Effector memory CD4-positive, alpha-beta T cell (primary cell): ENCODE measurements at regions not wholly inside any gene's neighbourhood (a gene's known extent, or its start where the extent isn't known, plus 50 kb on each side); places are given as distances from the start of the nearest gene placed in this dataset.

Experiments used
- DNase-seq, 3 donors: peaks; one replicate each; pipeline ENCODE4 v3.0.0-alpha.2; 2020
- H3K27ac ChIP-seq: 2 replicates; pipeline ENCODE4 v1.7.0; 2013; ENCODE audit warnings: mild to moderate bottlenecking, low read length, moderate library complexity; ENCODE audit not compliant: insufficient read depth, poor library complexity, severe bottlenecking
- H3K27me3 ChIP-seq: replicated peaks from 2 replicates; pipeline ENCODE4 v1.7.0; 2013; ENCODE audit warnings: mild to moderate bottlenecking, low read length; ENCODE audit not compliant: insufficient read depth, control insufficient read depth, poor library complexity, severe bottlenecking
- H3K36me3 ChIP-seq: 2 replicates; pipeline ENCODE4 v1.7.0; 2013; ENCODE audit warnings: mild to moderate bottlenecking, low read length, moderate library complexity; ENCODE audit not compliant: control insufficient read depth, insufficient read depth
- H3K4me1 ChIP-seq: 2 replicates; pipeline ENCODE4 v1.7.0; 2013; ENCODE audit warnings: low read length, mild to moderate bottlenecking; ENCODE audit not compliant: control insufficient read depth, insufficient read depth, poor library complexity, severe bottlenecking
- H3K4me3 ChIP-seq: 2 replicates; pipeline ENCODE4 v1.7.0; 2013; ENCODE audit warnings: low read length, low read depth, mild to moderate bottlenecking; ENCODE audit not compliant: insufficient read depth, poor library complexity, severe bottlenecking
- H3K9me3 ChIP-seq: 2 replicates; pipeline ENCODE4 v1.7.0; 2013; ENCODE audit warnings: mild to moderate bottlenecking, low read length, moderate library complexity; ENCODE audit not compliant: control insufficient read depth

- no peaks in the 10 kb centered on the region for H3K4me1 ChIP-seq
- H3K9me3 ChIP-seq, result no peaks in the 10 kb centered on the region
- H3K27ac ChIP-seq, result no peak overlapping the region
- DNase-seq, result no peak
- no peaks in the 10 kb centered on the region for H3K36me3 ChIP-seq
- no peak overlapping the region for H3K4me3 ChIP-seq
- H3K27me3 ChIP-seq, result no peaks in the 10 kb centered on the region
These were observed 228.9 kb downstream of the CTTN start for GRCh38 chr11:70627219-70627618.

DNA sequence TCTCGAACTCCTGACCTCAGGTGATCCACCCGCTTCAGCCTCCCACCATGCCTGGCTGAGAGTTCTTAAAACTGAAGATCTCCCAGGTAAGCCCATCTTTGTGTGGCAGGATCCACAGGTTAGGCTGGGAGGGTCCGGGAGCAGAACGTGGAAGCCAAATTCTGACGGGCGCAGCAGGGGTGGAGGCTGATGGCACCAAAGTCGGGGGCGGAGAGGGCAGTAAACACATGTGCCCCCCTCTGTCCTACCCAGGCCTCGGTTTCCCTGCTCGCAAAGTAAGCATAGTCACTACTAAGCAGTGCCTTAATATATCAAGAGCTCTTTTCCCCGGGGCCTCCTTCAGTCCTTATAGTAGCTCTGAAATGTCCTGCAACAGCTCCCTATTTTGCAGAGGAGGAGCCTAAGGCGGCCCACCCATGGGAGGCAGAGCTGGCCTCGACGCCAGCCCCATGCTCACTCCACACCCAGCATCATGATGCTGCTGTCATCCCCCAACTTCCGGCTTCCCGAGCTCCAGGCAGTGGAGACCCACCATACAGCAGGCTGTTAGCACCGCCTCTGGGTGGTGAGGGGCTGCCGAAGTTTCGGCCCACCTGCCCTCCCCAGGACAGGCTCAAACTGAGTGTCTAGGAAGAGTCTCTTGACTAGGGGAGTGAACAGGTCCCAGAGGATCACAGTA, 230.0 kb downstream of the CTTN start:
- Histone ChIP-seq H3K4me1 (no peaks in the 10 kb centered on the region), H3K9me3 (no peaks in the 10 kb centered on the region), H3K4me3 (no peak overlapping the region), H3K27me3 (no peaks in the 10 kb centered on the region), H3K27ac (no peak overlapping the region), H3K36me3 (no peaks in the 10 kb centered on the region)
- no peak for DNase-seq

- H3K4me3 ChIP-seq, result no peak overlapping the region
- H3K4me1 ChIP-seq, result no peaks in the 10 kb centered on the region
- H3K36me3 ChIP-seq, result no peaks in the 10 kb centered on the region
- H3K9me3 ChIP-seq, result no peaks in the 10 kb centered on the region
- H3K27ac ChIP-seq, result no peak overlapping the region
- DNase-seq, result no peak
- no peaks in the 10 kb centered on the region for H3K27me3 ChIP-seq
These were observed 230.8 kb downstream of the CTTN start for GRCh38 chr11:70628855-70629844.

- Histone ChIP-seq H3K4me1 (no peaks in the 10 kb centered on the region), H3K27ac (no peak overlapping the region)
- no peak for DNase-seq
These were observed 231.7 kb downstream of the CTTN start for GRCh38 chr11:70630068-70630467.

DNA sequence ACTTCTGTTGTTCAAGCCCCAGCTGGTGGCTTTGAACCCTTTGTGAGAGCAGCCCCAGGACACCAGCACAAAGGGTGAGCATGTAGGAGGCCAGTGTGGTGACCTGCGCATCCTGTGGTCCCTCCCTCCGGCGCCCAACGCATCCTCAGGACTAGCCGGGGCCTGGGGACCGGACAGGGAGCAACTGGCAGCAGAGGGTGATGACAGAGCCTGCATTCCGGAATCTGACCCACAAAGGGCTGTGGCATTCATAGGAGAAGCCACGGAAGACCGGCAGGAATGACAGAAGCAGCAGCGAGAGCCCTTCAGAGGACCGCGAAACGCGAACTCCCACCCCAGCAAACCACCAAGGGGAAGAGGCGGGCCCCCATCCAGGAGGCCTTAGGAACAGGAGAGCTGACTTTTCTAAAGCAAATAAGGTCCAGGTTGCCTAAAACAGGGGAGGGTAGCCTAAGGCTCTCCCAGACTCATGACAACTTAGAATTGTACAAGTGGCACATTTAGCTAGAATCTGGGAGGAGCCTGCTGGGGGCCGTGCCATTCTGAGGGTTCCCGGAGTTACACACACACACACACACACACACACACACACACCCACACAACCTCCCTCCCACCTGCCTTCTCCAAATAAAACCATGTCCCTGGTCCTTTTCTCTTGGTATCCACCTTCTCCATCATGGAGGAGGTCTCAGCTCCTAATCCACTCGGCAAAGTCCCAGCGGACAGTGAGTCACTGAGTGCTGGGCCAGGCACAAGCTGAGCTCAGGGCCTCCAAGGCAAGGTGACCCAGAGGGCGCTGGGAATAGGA, 232.7 kb downstream of the CTTN start:
- Histone ChIP-seq H3K27ac (no peak overlapping the region), H3K9me3 (no peaks in the 10 kb centered on the region), H3K4me3 (no peak overlapping the region), H3K27me3 (no peaks in the 10 kb centered on the region), H3K4me1 (no peaks in the 10 kb centered on the region), H3K36me3 (no peaks in the 10 kb centered on the region)
- DNase-seq, result no peak

More at GRCh38 chr11:70630068-70630467, 231.7 kb downstream of the CTTN start:
- no peaks in the 10 kb centered on the region for H3K9me3 ChIP-seq
- H3K27me3 ChIP-seq, result no peaks in the 10 kb centered on the region
- no peaks in the 10 kb centered on the region for H3K36me3 ChIP-seq
- H3K4me3 ChIP-seq, result no peak overlapping the region

GRCh38 chr11:70631624-70632047, 233.3 kb downstream of the CTTN start:
- no peak overlapping the region for H3K4me3 ChIP-seq
- no peaks in the 10 kb centered on the region for H3K9me3 ChIP-seq
- H3K36me3 ChIP-seq, result no peaks in the 10 kb centered on the region
- no peaks in the 10 kb centered on the region for H3K4me1 ChIP-seq
- DNase-seq, result no peak
- no peak overlapping the region for H3K27ac ChIP-seq
- no peaks in the 10 kb centered on the region for H3K27me3 ChIP-seq

DNA sequence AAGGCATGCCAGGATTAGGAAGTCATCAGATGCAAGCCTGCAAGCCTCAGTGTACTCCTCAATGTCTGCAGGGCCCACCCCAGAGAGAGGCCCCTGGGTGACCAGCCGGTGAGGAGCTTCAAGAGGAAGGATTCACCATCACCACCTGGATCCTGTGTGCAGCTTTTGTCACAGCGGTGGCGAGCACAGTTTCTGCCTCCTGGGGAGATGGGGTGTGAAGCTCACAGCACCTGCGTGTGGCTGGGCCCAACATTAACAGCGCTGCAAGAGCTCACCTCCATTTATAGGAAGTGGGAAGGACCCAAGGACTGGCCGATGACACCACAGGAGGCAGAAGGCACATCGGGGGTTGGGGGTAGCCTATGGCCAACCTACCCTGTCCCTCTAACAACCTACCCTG, 235.3 kb downstream of the CTTN start:
- no peak overlapping the region for H3K27ac ChIP-seq
- H3K4me3 ChIP-seq, result no peak overlapping the region
- no peak for DNase-seq
- no peaks in the 10 kb centered on the region for H3K9me3 ChIP-seq
- H3K27me3 ChIP-seq, result no peaks in the 10 kb centered on the region
- no peaks in the 10 kb centered on the region for H3K4me1 ChIP-seq
- H3K36me3 ChIP-seq, result no peaks in the 10 kb centered on the region

- no peak overlapping the region for H3K27ac ChIP-seq
- H3K36me3 ChIP-seq, result no peaks in the 10 kb centered on the region
- no peak overlapping the region for H3K4me3 ChIP-seq
- no peaks in the 10 kb centered on the region for H3K9me3 ChIP-seq
- no peak for DNase-seq
- no peaks in the 10 kb centered on the region for H3K4me1 ChIP-seq
- no peaks in the 10 kb centered on the region for H3K27me3 ChIP-seq
These were observed 238.3 kb downstream of the CTTN start for GRCh38 chr11:70636659-70637058.

DNA sequence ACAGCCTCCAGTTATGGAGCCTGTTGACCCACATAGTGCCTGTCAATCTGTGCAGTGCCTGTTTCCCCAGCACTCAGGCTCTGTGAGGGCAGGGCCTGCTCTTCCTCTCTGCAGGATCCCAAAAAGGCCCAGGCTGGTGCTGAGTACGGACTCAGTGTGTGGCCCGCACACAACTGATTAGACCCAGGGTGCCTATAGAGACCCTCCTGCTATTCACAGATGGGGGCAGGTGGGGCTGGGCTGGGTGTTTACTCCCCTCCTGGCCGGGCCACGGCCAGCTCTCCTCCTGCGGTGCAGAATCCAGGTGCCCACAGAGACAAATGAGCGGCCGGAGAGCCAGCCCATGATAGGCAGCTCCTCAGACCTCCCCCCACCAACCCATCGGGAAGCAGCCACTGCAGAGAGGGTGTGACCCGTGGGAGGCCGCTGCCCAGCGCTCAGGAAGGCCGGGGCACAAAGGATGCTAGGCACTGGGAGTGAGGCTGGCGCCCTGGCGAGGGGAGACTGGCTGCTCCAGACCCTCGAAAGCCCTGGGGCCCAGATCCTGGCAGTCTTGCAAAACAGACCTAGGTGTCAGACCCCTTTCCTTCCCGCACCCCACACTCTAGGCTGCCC, 239.0 kb downstream of the CTTN start:
- no peak for DNase-seq

More for the DNA sequence above, 239.0 kb downstream of the CTTN start:
- no peaks in the 10 kb centered on the region for H3K4me1 ChIP-seq
- H3K4me3 ChIP-seq, result no peak overlapping the region
- no peaks in the 10 kb centered on the region for H3K27me3 ChIP-seq
- no peak overlapping the region for H3K27ac ChIP-seq
- no peaks in the 10 kb centered on the region for H3K36me3 ChIP-seq
- H3K9me3 ChIP-seq, result no peaks in the 10 kb centered on the region
